Immature natural killer cell (primary cell): ENCODE measurements at regions not wholly inside any gene's neighbourhood (a gene's known extent, or its start where the extent isn't known, plus 50 kb on each side); places are given as distances from the start of the nearest gene placed in this dataset.

Experiments used
- DNase-seq, 3 donors: peaks; one replicate each; pipeline ENCODE4 v3.0.0; 2022; ENCODE audit warnings: mixed read lengths in 1 of 3
- H3K27ac Mint-ChIP-seq, 6 donors: one replicate each; pipeline ENCODE4 v1.8.0; 2020; ENCODE audit warnings: mixed read lengths in 6 of 6, mild to moderate bottlenecking in 5 of 6, inconsistent platforms in 4 of 6, moderate library complexity in 3 of 6
- H3K27me3 Mint-ChIP-seq, 3 donors: one replicate each; pipeline ENCODE4 v1.8.0; 2020 to 2021; ENCODE audit warnings: low read depth in 3 of 3, mild to moderate bottlenecking in 3 of 3, mixed read lengths in 3 of 3, moderate library complexity in 3 of 3, inconsistent platforms in 1 of 3
- H3K36me3 Mint-ChIP-seq, 3 donors: one replicate each; pipeline ENCODE4 v1.8.0; 2020; ENCODE audit warnings: mixed read lengths in 3 of 3, inconsistent platforms in 2 of 3, mild to moderate bottlenecking in 2 of 3
- H3K4me1 Mint-ChIP-seq, 2 donors: one replicate each; pipeline ENCODE4 v1.8.0; 2020; ENCODE audit warnings: inconsistent platforms in 2 of 2, mild to moderate bottlenecking in 2 of 2, mixed read lengths in 2 of 2, moderate library complexity in 1 of 2
- H3K4me3 Mint-ChIP-seq, 5 donors: one replicate each; pipeline ENCODE4 v1.8.0; 2020; ENCODE audit warnings: mild to moderate bottlenecking in 5 of 5, mixed read lengths in 5 of 5, inconsistent platforms in 3 of 5, moderate library complexity in 3 of 5
- H3K9me3 Mint-ChIP-seq, 6 donors: one replicate each; pipeline ENCODE4 v1.8.0; 2020; ENCODE audit warnings: mild to moderate bottlenecking in 6 of 6, mixed read lengths in 6 of 6, inconsistent platforms in 4 of 6, moderate library complexity in 3 of 6

DNA sequence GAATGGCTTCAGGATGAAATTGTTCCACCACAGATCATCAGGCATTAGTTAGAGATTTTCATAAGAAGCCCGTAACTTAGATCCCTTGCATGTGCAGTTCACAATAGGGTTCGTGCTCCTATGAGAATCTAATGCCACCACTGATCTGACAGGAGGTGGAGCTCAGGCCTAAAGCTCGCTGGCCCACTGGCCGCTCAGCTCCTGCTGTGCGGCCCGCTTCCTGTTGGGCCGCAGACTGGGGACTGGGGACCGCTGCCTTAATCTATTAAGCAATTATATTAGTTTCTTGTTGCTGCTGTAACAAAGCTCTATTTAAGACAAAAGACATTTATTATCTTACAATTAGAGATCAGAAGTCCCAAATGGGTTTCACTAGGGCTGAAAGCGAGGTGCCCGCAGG, 205.6 kb downstream of the LARP7 start:
- Mint-ChIP-seq H3K4me3 (no peak overlapping the region), H3K27me3 (peaks cover 0 to 4% (median 2%) of the 10 kb centered on the region in 3 donors), H3K27ac (no peak overlapping the region), H3K36me3 (no peaks in the 10 kb centered on the region), H3K9me3 (peaks cover 0 to 3% (median 0%) of the 10 kb centered on the region in 6 donors), H3K4me1 (no peaks in the 10 kb centered on the region)
- no peak for DNase-seq

GRCh38 chr4:112845386-112845785, 204.1 kb upstream of the ANK2 start:
- no peak overlapping the region for H3K4me3 Mint-ChIP-seq
- no peak for DNase-seq
- H3K27me3 Mint-ChIP-seq, result peaks cover 0 to 4% (median 2%) of the 10 kb centered on the region in 3 donors
- H3K4me1 Mint-ChIP-seq, result no peaks in the 10 kb centered on the region
- H3K9me3 Mint-ChIP-seq, result peaks cover 0 to 3% (median 0%) of the 10 kb centered on the region in 6 donors
- no peaks in the 10 kb centered on the region for H3K36me3 Mint-ChIP-seq
- H3K27ac Mint-ChIP-seq, result no peak overlapping the region

- no peak overlapping the region for H3K27ac Mint-ChIP-seq
- no peak for DNase-seq
- H3K4me3 Mint-ChIP-seq, result no peak overlapping the region
- H3K9me3 Mint-ChIP-seq, result peaks cover 0 to 3% (median 0%) of the 10 kb centered on the region in 6 donors
- H3K36me3 Mint-ChIP-seq, result no peaks in the 10 kb centered on the region
- no peaks in the 10 kb centered on the region for H3K4me1 Mint-ChIP-seq
- peaks cover 1 to 7% (median 2%) of the 10 kb centered on the region in 3 donors for H3K27me3 Mint-ChIP-seq
Observed at GRCh38 chr4:112847045-112847444, 202.4 kb upstream of the ANK2 start.

GRCh38 chr4:112847781-112848180, 201.7 kb upstream of the ANK2 start:
- Mint-ChIP-seq H3K9me3 (peaks cover 0 to 3% (median 0%) of the 10 kb centered on the region in 6 donors), H3K27ac (no peak overlapping the region), H3K27me3 (peaks cover 1 to 7% (median 2%) of the 10 kb centered on the region in 3 donors), H3K4me1 (no peaks in the 10 kb centered on the region), H3K4me3 (no peak overlapping the region), H3K36me3 (no peaks in the 10 kb centered on the region)
- DNase-seq, result no peak

DNA sequence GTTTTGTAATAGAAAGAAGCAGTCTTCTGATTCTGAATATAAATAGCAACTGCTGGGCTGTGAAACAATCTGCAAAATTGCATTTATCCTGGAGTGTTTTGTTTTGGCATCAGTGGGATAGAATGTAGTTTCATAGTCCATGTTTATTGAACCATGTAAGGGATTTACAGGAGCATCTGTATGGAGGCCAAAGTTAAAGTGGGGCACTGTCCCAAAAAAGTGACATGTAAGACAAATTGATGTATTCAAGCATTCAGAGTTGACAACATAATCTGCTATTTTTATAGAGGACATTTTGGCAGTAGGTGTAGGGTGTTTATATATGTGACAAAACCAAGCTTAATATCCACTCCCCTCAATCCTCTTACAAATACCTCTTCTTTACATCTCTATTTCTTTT, 200.5 kb upstream of the ANK2 start:
- no peak overlapping the region for H3K4me3 Mint-ChIP-seq
- H3K9me3 Mint-ChIP-seq, result peaks cover 0 to 3% (median 0%) of the 10 kb centered on the region in 6 donors
- H3K36me3 Mint-ChIP-seq, result no peaks in the 10 kb centered on the region
- peaks cover 1 to 7% (median 2%) of the 10 kb centered on the region in 3 donors for H3K27me3 Mint-ChIP-seq
- DNase-seq, result no peak
- no peak overlapping the region for H3K27ac Mint-ChIP-seq
- no peaks in the 10 kb centered on the region for H3K4me1 Mint-ChIP-seq

DNA sequence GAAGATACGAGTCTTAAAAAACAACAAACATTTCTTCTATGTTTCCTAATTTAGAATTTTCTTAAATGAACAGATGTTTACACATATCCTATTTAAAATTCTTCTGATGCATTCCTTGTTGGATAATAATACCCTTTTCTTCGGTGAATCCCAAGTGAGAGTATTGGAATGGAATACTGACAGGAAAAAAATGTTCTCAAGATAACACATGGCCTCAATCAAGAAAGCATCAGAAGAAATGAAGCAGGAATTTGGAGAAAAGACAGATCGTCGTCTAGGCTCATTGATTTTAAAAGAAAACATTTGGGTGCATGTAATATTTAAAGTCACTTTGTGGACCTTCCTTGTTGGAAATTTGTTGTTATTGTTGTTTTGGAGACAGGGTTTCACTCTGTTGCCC, 196.9 kb upstream of the ANK2 start:
- Mint-ChIP-seq H3K27me3 (peaks cover 1 to 5% (median 3%) of the 10 kb centered on the region in 3 donors), H3K36me3 (no peaks in the 10 kb centered on the region), H3K4me3 (no peak overlapping the region), H3K27ac (no peak overlapping the region), H3K9me3 (peaks cover 0 to 1% (median 0%) of the 10 kb centered on the region in 6 donors), H3K4me1 (no peaks in the 10 kb centered on the region)
- DNase-seq, result no peak

- no peak overlapping the region for H3K4me3 Mint-ChIP-seq
- H3K27me3 Mint-ChIP-seq, result peaks cover 1 to 5% (median 3%) of the 10 kb centered on the region in 3 donors
- DNase-seq, result no peak
- no peaks in the 10 kb centered on the region for H3K36me3 Mint-ChIP-seq
- no peak overlapping the region for H3K27ac Mint-ChIP-seq
- peaks cover 0 to 1% (median 0%) of the 10 kb centered on the region in 6 donors for H3K9me3 Mint-ChIP-seq
- no peaks in the 10 kb centered on the region for H3K4me1 Mint-ChIP-seq
Observed at GRCh38 chr4:112853662-112854256, 195.7 kb upstream of the ANK2 start.

DNA sequence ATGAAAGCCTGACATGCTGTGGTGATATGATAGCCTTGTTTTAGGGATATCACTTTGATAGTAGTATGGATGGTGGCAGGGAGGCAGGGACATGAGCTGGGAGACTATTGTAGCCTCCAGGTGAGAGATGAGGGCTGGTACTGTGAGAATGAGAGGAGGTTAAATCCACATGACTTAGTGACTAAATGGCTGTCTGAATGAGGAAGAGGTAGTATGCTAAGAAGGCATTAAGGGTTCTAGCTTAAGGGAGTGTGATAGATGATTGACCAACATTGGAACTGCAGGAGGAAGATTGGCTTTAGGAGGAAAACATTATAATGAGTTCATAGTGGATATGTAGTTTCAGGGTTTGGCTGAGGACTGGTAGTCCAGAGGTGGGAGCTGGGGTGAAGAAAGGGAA, 195.0 kb upstream of the ANK2 start:
- peaks cover 1 to 5% (median 3%) of the 10 kb centered on the region in 3 donors for H3K27me3 Mint-ChIP-seq
- no peak overlapping the region for H3K4me3 Mint-ChIP-seq
- no peaks in the 10 kb centered on the region for H3K9me3 Mint-ChIP-seq
- no peaks in the 10 kb centered on the region for H3K4me1 Mint-ChIP-seq
- no peak for DNase-seq
- H3K27ac Mint-ChIP-seq, result no peak overlapping the region
- no peaks in the 10 kb centered on the region for H3K36me3 Mint-ChIP-seq

- DNase-seq, result no peak
- Mint-ChIP-seq H3K9me3 (peaks cover 0 to 5% (median 0%) of the 10 kb centered on the region in 6 donors), H3K27ac (no peak overlapping the region), H3K27me3 (peaks cover 1 to 5% (median 3%) of the 10 kb centered on the region in 3 donors), H3K36me3 (no peaks in the 10 kb centered on the region), H3K4me1 (no peaks in the 10 kb centered on the region), H3K4me3 (no peak overlapping the region)
Observed at GRCh38 chr4:112855058-112855457, 194.4 kb upstream of the ANK2 start.

DNA sequence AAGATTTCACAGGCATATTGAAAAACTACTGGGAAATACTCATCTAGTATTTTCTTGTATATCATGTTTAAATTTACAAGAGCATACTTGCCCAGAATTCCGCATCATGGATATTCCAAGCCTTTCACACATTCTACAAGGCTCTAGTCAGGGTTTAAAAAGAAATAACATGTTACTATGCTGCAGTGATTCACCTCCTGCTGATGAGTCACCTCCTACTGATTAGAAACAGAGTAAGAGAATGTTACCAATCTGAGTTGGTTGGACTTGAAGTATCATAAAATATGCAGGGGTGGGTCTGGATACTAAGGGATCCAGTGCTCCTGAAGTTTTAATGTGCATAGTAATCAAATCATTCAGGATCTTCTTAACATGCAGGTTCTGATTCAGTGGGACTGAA, 192.0 kb upstream of the ANK2 start:
- no peak overlapping the region for H3K4me3 Mint-ChIP-seq
- no peaks in the 10 kb centered on the region for H3K36me3 Mint-ChIP-seq
- peaks cover 0 to 5% (median 0%) of the 10 kb centered on the region in 6 donors for H3K9me3 Mint-ChIP-seq
- H3K27ac Mint-ChIP-seq, result no peak overlapping the region
- H3K4me1 Mint-ChIP-seq, result no peaks in the 10 kb centered on the region
- H3K27me3 Mint-ChIP-seq, result peaks cover 2 to 3% (median 2%) of the 10 kb centered on the region in 3 donors
- DNase-seq, result no peak

DNA sequence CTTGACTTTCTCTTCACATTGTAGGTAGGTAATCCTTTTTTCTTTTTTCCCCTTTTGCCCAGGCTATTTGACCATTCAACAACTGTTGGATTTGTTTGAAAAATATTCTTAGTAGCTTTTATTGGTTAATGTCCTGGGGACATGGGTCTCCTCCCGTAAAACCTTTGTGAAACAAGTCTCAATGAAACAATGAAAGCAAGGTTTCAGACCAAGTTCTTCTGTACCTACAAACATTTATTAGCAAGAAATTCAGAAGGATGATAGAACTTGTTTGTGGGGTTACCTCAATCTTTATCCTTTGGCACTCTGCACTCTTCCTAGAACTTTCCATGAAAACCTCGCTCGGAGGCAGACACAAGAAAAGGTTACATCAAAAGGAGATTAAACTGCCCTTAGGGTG, 190.7 kb upstream of the ANK2 start:
- Mint-ChIP-seq H3K9me3 (peaks cover 0 to 5% (median 0%) of the 10 kb centered on the region in 6 donors), H3K4me3 (no peak overlapping the region), H3K36me3 (no peaks in the 10 kb centered on the region), H3K4me1 (no peaks in the 10 kb centered on the region), H3K27ac (no peak overlapping the region), H3K27me3 (peaks cover 2 to 3% (median 2%) of the 10 kb centered on the region in 3 donors)
- DNase-seq, result no peak

GRCh38 chr4:112859456-112860184, 189.8 kb upstream of the ANK2 start:
- H3K4me1 Mint-ChIP-seq, result no peaks in the 10 kb centered on the region

DNA sequence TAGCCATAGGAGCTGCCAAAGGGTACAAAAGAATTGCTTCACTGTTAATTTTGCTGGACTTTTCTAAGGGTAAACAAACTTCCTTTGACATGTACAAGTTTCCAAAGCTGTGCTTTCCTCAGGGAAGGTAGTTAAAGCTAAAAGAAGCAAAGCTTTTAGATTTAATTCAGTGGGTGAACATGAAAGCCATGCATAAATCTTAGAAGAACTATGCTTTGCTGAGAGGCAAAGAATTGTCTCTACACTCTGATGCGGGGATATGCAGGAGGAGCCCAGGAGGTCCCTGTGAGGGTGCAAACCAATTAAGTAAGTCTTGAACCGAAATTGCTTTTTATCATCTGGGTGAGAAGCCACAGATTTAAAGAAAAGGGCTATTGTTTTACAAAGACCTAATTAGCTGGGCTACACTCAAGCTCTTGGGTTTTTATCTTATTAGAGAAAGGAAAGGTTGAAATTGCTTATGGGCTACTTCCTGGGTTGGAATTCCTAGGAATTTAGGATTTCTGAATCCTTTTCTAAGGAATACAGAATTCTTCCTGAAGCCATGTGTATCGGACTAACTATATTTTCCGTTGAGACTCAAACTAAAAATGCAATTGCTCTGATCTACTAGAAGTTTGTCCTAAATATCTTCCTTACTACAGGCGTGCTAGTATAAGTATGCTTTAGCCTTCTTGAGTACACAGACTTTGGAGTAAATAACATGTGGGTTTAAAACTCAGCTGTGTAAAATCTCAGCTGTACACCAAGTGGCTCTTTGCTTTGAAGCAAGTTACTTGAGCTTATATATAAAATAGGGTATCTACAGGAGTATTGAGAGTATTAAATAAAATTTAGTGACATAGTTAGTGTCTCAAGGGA, 188.4 kb upstream of the ANK2 start:
- Mint-ChIP-seq H3K27me3 (peaks cover 2 to 3% (median 3%) of the 10 kb centered on the region in 3 donors), H3K4me1 (no peaks in the 10 kb centered on the region), H3K9me3 (peaks cover 0 to 5% (median 0%) of the 10 kb centered on the region in 6 donors), H3K36me3 (no peaks in the 10 kb centered on the region), H3K27ac (no peak overlapping the region), H3K4me3 (no peak overlapping the region)
- no peak for DNase-seq

More at GRCh38 chr4:112859456-112860184, 189.8 kb upstream of the ANK2 start:
- peaks cover 2 to 3% (median 3%) of the 10 kb centered on the region in 3 donors for H3K27me3 Mint-ChIP-seq
- peaks cover 0 to 5% (median 0%) of the 10 kb centered on the region in 6 donors for H3K9me3 Mint-ChIP-seq
- no peak overlapping the region for H3K27ac Mint-ChIP-seq
- H3K36me3 Mint-ChIP-seq, result no peaks in the 10 kb centered on the region
- DNase-seq, result no peak
- no peak overlapping the region for H3K4me3 Mint-ChIP-seq
